ENCODE measurements at regions not wholly inside any gene's neighbourhood (a gene's known extent, or its start where the extent isn't known, plus 50 kb on each side); places are given as distances from the start of the nearest gene placed in this dataset.

DNA sequence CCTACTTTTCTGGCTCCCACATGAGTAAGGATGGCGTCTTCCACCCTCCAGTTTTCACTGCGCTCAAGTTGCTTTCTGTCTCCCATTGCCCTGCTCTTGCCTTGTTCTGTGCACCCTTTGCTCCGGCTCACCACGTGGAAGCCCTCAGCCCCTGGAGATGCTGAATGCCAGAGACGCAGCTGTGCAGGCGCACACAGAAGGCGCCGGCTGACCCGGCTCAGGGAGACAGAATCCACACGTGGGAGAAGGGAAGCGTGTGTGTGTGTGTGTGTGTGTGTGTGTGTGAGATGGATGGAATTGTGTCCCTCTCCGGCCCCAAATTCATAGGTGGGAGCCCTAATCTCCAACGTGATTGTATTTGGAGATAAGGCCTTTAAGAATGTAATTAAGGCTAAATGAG, 118.2 kb upstream of the ERRFI1 start:
- TF ChIP-seq, protein P1, sequence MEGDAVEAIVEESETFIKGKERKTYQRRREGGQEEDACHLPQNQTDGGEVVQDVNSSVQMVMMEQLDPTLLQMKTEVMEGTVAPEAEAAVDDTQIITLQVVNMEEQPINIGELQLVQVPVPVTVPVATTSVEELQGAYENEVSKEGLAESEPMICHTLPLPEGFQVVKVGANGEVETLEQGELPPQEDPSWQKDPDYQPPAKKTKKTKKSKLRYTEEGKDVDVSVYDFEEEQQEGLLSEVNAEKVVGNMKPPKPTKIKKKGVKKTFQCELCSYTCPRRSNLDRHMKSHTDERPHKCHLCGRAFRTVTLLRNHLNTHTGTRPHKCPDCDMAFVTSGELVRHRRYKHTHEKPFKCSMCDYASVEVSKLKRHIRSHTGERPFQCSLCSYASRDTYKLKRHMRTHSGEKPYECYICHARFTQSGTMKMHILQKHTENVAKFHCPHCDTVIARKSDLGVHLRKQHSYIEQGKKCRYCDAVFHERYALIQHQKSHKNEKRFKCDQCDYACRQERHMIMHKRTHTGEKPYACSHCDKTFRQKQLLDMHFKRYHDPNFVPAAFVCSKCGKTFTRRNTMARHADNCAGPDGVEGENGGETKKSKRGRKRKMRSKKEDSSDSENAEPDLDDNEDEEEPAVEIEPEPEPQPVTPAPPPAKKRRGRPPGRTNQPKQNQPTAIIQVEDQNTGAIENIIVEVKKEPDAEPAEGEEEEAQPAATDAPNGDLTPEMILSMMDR (IDR thresholded peaks at IDR 0.05): no peak
- TF ChIP-seq POLR2A (IDR thresholded peaks at IDR 0.05) (no peak), EP300 (IDR thresholded peaks at IDR 0.05) (no peak)

Data from tibial nerve (tissue), 4 donors.